IMR-90 (cell line): ENCODE measurements at regions not wholly inside any gene's neighbourhood (a gene's known extent, or its start where the extent isn't known, plus 50 kb on each side); places are given as distances from the start of the nearest gene placed in this dataset.

ENCODE experiments used
- ATAC-seq: fragments of 200-7000 bp; cut with Tn5 transposase; 2 replicates; pipeline ENCODE4 v1.9.1; 2020; ENCODE audit warnings: low read depth, mild to moderate bottlenecking, moderate library complexity
- BruUV-seq: library from RNA; stranded (reverse); fragments of 400-500 nt; replicated peaks from 2 replicates; lab custom pipeline; 2021; lab: Mats Ljungman, UMichigan
- CTCF ChIA-PET: fragments of 300-600 bp; formaldehyde crosslinking; extraction: SDS; loops from one replicate; lab custom pipeline; 2021; ENCODE audit warnings: antibody characterized with exemption; lab: Yijun Ruan, JAX
- POLR2A ChIA-PET: fragments of 300-600 bp; sonication (Branson Sonifier 250); formaldehyde crosslinking; loops from one replicate; lab custom pipeline; 2022; ENCODE audit warnings: antibody characterized with exemption; ENCODE audit not compliant: unreplicated experiment; lab: Charles Lee
- DNase-seq: peaks from one replicate; pipeline ENCODE4 v3.0.0; 2013
- H2AFZ ChIP-seq: replicated peaks from 2 replicates; pipeline ENCODE3; 2013; ENCODE audit warnings: low read length, mild to moderate bottlenecking; ENCODE audit not compliant: poor library complexity
- H2AK5ac ChIP-seq: 2 replicates; pipeline ENCODE4 v1.6.1; 2013; ENCODE audit warnings: low read depth, low read length, inconsistent platforms
- H2AK9ac ChIP-seq: replicated peaks from 2 replicates; pipeline ENCODE3; 2013; ENCODE audit warnings: mild to moderate bottlenecking, low read depth, low read length, moderate library complexity; ENCODE audit not compliant: poor library complexity
- H2BK120ac ChIP-seq: 2 replicates; pipeline ENCODE4 v1.6.1; 2013; ENCODE audit warnings: low read depth, low read length, inconsistent platforms
- H2BK15ac ChIP-seq: 3 replicates; pipeline ENCODE4 v1.6.1; 2013; ENCODE audit warnings: low read depth, low read length, inconsistent platforms
- H2BK20ac ChIP-seq: 2 replicates; pipeline ENCODE4 v1.6.1; 2013; ENCODE audit warnings: low read depth, mild to moderate bottlenecking, inconsistent platforms, low read length, moderate library complexity
- H2BK5ac ChIP-seq: 2 replicates; pipeline ENCODE4 v1.6.1; 2013; ENCODE audit warnings: mild to moderate bottlenecking, low read depth, low read length, inconsistent platforms; ENCODE audit not compliant: poor library complexity, severe bottlenecking
- H3K14ac ChIP-seq: replicated peaks from 2 replicates; pipeline ENCODE4 v1.6.1; 2013; ENCODE audit warnings: low read depth, low read length, inconsistent platforms
- H3K18ac ChIP-seq: 2 replicates; pipeline ENCODE4 v1.6.1; 2013; ENCODE audit warnings: low read depth, low read length, control low read depth
- H3K23ac ChIP-seq: 2 replicates; pipeline ENCODE4 v1.6.1; 2013; ENCODE audit warnings: low read depth, low read length, inconsistent platforms
- H3K27ac ChIP-seq: 2 replicates; pipeline ENCODE4 v1.5.1; 2013; ENCODE audit warnings: mild to moderate bottlenecking, control low read depth, low read length; ENCODE audit not compliant: insufficient read depth
- H3K27me3 ChIP-seq: 2 replicates; pipeline ENCODE4 v1.6.1; 2013; ENCODE audit warnings: low read length; ENCODE audit not compliant: control insufficient read depth, insufficient read depth
- H3K36me3 ChIP-seq: 2 replicates; pipeline ENCODE4 v1.6.1; 2013; ENCODE audit warnings: low read length, mixed read lengths; ENCODE audit not compliant: control insufficient read depth, insufficient read depth
- H3K4ac ChIP-seq: 2 replicates; pipeline ENCODE4 v1.6.1; 2013; ENCODE audit warnings: low read depth, low read length, inconsistent platforms
- H3K4me1 ChIP-seq: 2 replicates; pipeline ENCODE4 v1.6.1; 2013; ENCODE audit warnings: low read length, mixed read lengths; ENCODE audit not compliant: control insufficient read depth, insufficient read depth
- H3K4me2 ChIP-seq: 2 replicates; pipeline ENCODE4 v1.6.1; 2013; ENCODE audit warnings: low read depth, mild to moderate bottlenecking, control low read depth, low read length, moderate library complexity
- H3K4me3 ChIP-seq: 2 replicates; pipeline ENCODE4 v1.5.1; 2013; ENCODE audit warnings: low read depth, mild to moderate bottlenecking, control low read depth, low read length, moderate library complexity; ENCODE audit not compliant: insufficient read depth
- H3K56ac ChIP-seq: 2 replicates; pipeline ENCODE4 v1.6.1; 2013; ENCODE audit warnings: low read length, inconsistent platforms; ENCODE audit not compliant: insufficient read depth; ENCODE audit errors: extremely low read depth
- H3K79me1 ChIP-seq, 2 experiments: 2 replicates each; pipeline ENCODE4 v1.6.1; 2013; ENCODE audit warnings: low read length in 2 of 2, inconsistent platforms in 1 of 2, low read depth in 1 of 2
- H3K9ac ChIP-seq: 2 replicates; pipeline ENCODE4 v1.6.1; 2013; ENCODE audit warnings: low read depth, low read length, control low read depth
- H3K9me1 ChIP-seq: 2 replicates; pipeline ENCODE4 v1.6.1; 2013; ENCODE audit warnings: low read length, inconsistent platforms; ENCODE audit not compliant: insufficient read depth
- H3K9me3 ChIP-seq: 2 replicates; pipeline ENCODE4 v1.6.1; 2013; ENCODE audit warnings: low read length; ENCODE audit not compliant: control insufficient read depth, insufficient read depth
- H4K20me1 ChIP-seq: 2 replicates; pipeline ENCODE4 v1.6.1; 2013; ENCODE audit warnings: low read length, inconsistent platforms; ENCODE audit not compliant: insufficient read depth
- H4K5ac ChIP-seq: 2 replicates; pipeline ENCODE4 v1.6.1; 2013; ENCODE audit warnings: mild to moderate bottlenecking, low read depth, low read length, control low read depth
- H4K8ac ChIP-seq, 2 experiments: 2 replicates each; pipeline ENCODE4 v1.6.1; 2013; ENCODE audit warnings: low read depth in 2 of 2, low read length in 2 of 2, control low read depth in 1 of 2, inconsistent platforms in 1 of 2
- H4K91ac ChIP-seq: 2 replicates; pipeline ENCODE4 v1.6.1; 2013; ENCODE audit warnings: low read depth, low read length, inconsistent platforms; ENCODE audit not compliant: insufficient read depth
- BHLHE40 ChIP-seq: fragments of 150-350 bp; IDR thresholded peaks from 2 replicates; pipeline ENCODE4 v1.6.1; 2016; ENCODE audit warnings: mild to moderate bottlenecking, low read depth, low read length
- CHD1 ChIP-seq: IDR thresholded peaks from 2 replicates; pipeline ENCODE4 v1.6.1; 2012; ENCODE audit warnings: low read depth, low read length, improper control_type of control experiment
- ELK1 ChIP-seq: fragments of 150-350 bp; IDR thresholded peaks from 2 replicates; pipeline ENCODE4 v1.6.1; 2016; ENCODE audit warnings: low read depth, mild to moderate bottlenecking, low read length, moderate library complexity, borderline replicate concordance
- WGBS, 2 experiments: methylation state at CpG; one replicate each; pipeline versions ENCODE4 v1.1.5 to v1.1.7; 2013; ENCODE audit warnings: missing lambda C conversion rate in 2 of 2; ENCODE audit not compliant: insufficient read length in 1 of 2; ENCODE audit errors: extremely low coverage in 2 of 2; 5-methylcytosine and 5-hydroxymethylcytosine counted together
- dilution Hi-C: fragments of 300-500 bp; cut with HindIII; formaldehyde crosslinking; loops from one replicate; pipeline ENCODE4 v1.14.3; 2018; ENCODE audit warnings: low sequenced_read_pairs; ENCODE audit not compliant: unreplicated experiment
- in situ Hi-C: fragments of 300-500 bp; cut with MboI; formaldehyde crosslinking; loops from 3 replicates; pipeline ENCODE4 v1.14.3; 2019; ENCODE audit warnings: low sequenced_read_pairs, inconsistent platforms, mixed read lengths
- intact Hi-C: fragments of 100-400 bp; cut with micrococcal nuclease; formaldehyde crosslinking; loops from 2 replicates; pipeline ENCODE4 v1.10.0; 2022

GRCh38 chr3:474828-475227, 278.3 kb downstream of the CHL1 start:
- H3K18ac ChIP-seq: no peak overlapping the region
- H3K14ac ChIP-seq: no peak overlapping the region
- H3K36me3 ChIP-seq: no peaks in the 10 kb centered on the region
- no peak overlapping the region for H2BK120ac ChIP-seq
- ChIA-PET POLR2A (no interaction called here), CTCF (no interaction called here)
- no peak overlapping the region for H3K23ac ChIP-seq
- H2AK5ac ChIP-seq: no peak overlapping the region
- no peak overlapping the region for H3K9ac ChIP-seq
- dilution Hi-C loops: no loop called here
- DNase-seq (no peak), ATAC-seq (no peak)
- H3K4me3 ChIP-seq: no peak overlapping the region
- no peak overlapping the region for H4K8ac ChIP-seq
- H3K9me3 ChIP-seq: peaks cover 4% of the 10 kb centered on the region
- H2AK9ac ChIP-seq: no peak overlapping the region
- TF ChIP-seq BHLHE40: no peak
- TF ChIP-seq ELK1: no peak
- TF ChIP-seq CHD1: no peak
- no peaks in the 10 kb centered on the region for H3K79me1 ChIP-seq
- no peak overlapping the region for H4K5ac ChIP-seq
- H3K4me1 ChIP-seq: no peaks in the 10 kb centered on the region
- H2BK20ac ChIP-seq: no peak overlapping the region
- no peak overlapping the region for H3K4me2 ChIP-seq
- no peaks in the 10 kb centered on the region for H3K27me3 ChIP-seq
- intact Hi-C loops: no loop called here
- no peak overlapping the region for H3K56ac ChIP-seq
- no CpG with 5 or more reads among the region's 1 CpG for WGBS, 2 experiments
- no peaks in the 10 kb centered on the region for H4K20me1 ChIP-seq
- H2BK15ac ChIP-seq: no peak overlapping the region
- no peak overlapping the region for H2BK5ac ChIP-seq
- no TSS peak for BruUV-seq
- no peak overlapping the region for H4K91ac ChIP-seq
- H2AFZ ChIP-seq: no peak overlapping the region
- in situ Hi-C loops: no loop called here
- no peak overlapping the region for H3K27ac ChIP-seq
- H3K9me1 ChIP-seq: no peaks in the 10 kb centered on the region
- H3K4ac ChIP-seq: no peak overlapping the region
